Endothelial cell of hepatic sinusoid (primary cell): ENCODE measurements at regions not wholly inside any gene's neighbourhood (a gene's known extent, or its start where the extent isn't known, plus 50 kb on each side); places are given as distances from the start of the nearest gene placed in this dataset.
"Not testable (repeated sequence)": the region's sequence is repeated elsewhere in the genome, so short reads cannot be mapped to it uniquely, and the experiment has no call there.

Experiments used
- in situ Hi-C: cut with HindIII; loops from 2 replicates; pipeline ENCODE4 v1.10.0; 2017; ENCODE audit warnings: low sequenced_read_pairs

DNA sequence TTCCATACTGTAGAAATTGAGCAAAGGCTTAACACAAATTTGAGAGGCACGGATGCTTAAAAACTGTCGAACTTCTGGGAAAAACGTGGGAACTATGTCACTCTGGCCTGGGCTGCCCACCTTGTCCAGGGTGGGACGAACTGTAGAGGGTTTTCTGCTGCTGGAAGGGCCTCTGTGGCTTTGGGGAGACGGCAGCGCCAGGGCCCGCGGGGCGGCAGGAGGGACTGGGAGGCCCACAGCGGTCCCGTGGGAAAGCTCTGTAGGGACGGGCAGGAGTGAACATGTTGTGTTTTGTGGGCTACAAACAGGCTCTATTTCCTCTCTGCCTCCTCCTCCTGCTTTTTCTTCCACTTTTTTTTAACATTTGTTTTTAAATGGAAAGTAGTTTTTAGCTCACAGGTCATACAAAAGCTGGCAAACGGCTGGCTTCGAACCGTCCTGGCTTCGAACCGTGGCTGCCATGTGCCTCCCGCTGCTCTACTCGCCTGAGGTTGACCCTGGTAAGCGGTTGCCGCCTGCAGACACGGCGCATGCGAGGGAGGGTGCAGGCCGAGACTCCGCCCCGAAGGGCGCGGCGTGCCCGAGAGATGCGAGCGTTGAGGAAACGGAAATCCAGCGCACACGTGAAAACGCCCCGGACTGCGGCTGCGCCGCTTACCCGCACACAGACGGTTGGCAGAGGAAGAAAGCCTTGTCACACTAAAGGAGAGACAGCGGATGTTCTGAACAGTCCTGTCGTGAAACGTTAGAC, 382.3 kb upstream of the ZFP42 start:
- in situ Hi-C loops, result no loop called here

GRCh38 chr4:187615972-187616371, 379.6 kb upstream of the ZFP42 start:
- in situ Hi-C loops, result no loop called here

DNA sequence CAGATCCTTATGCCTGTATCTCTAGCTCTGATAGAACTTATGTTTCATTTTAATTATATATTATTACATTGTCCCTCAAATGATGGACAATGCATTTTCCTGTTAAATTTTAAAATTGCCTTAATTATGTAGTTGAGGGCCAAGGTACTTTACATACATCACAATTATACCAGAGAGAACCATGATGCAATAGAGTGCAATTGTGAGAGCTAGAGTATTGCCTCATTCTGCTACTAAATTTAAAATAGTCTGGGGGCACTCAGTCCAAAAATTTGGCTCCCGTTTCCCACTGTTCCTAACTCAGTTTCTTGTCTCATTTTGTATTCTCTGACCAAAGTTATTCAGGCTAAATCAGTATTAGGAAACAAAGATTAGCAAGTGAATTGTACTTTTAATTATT, 378.5 kb upstream of the ZFP42 start:
- in situ Hi-C loops, result no loop called here

DNA sequence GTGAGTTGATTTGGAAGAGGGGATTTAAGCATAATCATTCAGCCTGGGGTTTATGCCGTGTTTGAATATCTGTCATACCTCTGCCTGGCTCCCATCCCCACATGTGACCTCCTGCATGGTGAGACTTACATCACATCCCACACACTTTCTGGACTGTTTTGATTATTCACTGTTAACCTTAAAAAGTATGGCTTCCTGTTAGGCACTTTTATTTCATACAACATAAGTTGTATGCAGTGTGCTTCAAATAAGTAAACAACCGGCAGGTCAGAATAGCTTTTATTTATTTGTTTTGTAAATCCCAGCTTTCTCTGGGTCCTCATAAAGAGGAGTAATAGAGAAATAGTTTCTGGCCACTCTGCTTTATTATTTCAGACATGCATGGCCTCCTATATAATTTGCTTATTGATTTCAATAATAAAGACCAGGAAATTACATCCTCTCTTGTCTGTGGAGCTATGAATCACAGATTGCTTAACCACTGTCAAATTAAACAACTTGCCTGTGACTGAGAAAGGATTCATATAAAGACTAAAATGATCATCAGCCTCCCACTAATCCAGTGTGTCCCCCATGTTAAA, 376.8 kb upstream of the ZFP42 start:
- in situ Hi-C loops, result no loop called here

- in situ Hi-C loops, result no loop called here
Observed at GRCh38 chr4:187619319-187619718, 376.3 kb upstream of the ZFP42 start.

GRCh38 chr4:187632260-187632995, 363.1 kb upstream of the ZFP42 start:
- in situ Hi-C loops, result no loop called here

DNA sequence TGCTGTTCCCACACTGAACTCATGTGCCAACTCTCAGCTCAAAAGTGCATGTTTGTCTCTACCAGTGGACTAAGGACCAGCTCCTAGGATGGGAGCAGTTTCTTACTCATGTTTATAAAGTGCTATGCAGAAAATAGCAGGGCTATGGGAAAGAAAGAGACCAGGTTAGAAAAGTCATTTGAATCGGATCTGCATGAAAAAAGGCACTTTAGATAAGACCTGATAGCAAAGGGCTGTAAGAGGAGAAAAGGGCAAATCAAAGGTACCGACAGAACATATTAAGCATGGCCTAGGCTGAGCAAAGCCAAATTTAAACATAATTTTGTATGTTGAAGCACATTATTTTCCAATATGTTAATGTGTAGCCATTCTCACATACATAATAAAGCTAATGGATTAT, 362.3 kb upstream of the ZFP42 start:
- in situ Hi-C loops, result no loop called here

DNA sequence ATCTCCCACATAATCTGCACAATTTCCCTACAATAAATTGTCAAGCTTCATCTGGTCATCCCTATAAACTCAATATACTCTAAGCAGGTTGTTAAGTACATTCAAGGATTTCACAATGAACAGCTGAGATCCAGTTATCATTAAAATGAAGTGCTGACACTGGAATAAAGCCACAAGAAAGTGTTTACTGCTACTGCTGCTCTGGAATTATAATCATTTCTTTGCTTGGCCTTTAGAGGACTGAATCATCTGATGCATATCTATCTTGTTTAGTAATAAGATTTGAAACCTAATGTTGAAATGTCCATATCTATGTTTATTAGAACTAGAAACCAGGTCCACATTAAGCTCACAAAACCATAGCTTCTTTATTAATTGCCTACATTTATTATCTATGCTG, 338.6 kb upstream of the ZFP42 start:
- in situ Hi-C loops, result no loop called here

GRCh38 chr4:187663076-187663475, 332.5 kb upstream of the ZFP42 start:
- in situ Hi-C loops, result no loop called here

- in situ Hi-C loops, result no loop called here
Observed at GRCh38 chr4:187664011-187664410, 331.6 kb upstream of the ZFP42 start.

- in situ Hi-C loops, result no loop called here
Observed at GRCh38 chr4:187665086-187665485, 330.5 kb upstream of the ZFP42 start.

DNA sequence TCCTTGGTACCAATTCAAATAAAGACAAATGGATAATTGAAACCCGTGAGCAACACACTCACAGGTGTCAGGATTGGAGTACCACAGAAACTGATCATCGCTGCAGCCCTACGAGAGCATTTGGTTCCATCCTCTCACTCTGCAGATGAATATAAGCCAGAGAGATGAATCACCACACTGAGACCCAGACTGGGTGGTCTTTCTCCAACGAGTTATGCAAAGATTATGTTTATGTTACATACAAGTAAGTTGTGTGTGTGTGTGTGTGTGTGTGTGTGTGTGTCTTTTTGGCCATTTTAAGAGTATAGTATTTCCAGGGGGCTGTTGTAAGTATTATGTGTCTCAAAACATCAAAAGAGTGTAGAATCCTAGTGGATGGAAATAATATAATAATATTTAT, 329.5 kb upstream of the ZFP42 start:
- in situ Hi-C loops, result no loop called here

GRCh38 chr4:187666697-187667494, 328.7 kb upstream of the ZFP42 start:
- in situ Hi-C loops, result no loop called here

GRCh38 chr4:187668526-187669082, 327.0 kb upstream of the ZFP42 start:
- in situ Hi-C loops, result no loop called here

- in situ Hi-C loops, result not testable (repeated sequence)
Observed at GRCh38 chr4:187671521-187671920, 324.1 kb upstream of the ZFP42 start.

- in situ Hi-C loops, result not testable (repeated sequence)
Observed at GRCh38 chr4:187671958-187672357, 323.6 kb upstream of the ZFP42 start.

- in situ Hi-C loops, result not testable (repeated sequence)
Observed at GRCh38 chr4:187672526-187672925, 323.0 kb upstream of the ZFP42 start.

DNA sequence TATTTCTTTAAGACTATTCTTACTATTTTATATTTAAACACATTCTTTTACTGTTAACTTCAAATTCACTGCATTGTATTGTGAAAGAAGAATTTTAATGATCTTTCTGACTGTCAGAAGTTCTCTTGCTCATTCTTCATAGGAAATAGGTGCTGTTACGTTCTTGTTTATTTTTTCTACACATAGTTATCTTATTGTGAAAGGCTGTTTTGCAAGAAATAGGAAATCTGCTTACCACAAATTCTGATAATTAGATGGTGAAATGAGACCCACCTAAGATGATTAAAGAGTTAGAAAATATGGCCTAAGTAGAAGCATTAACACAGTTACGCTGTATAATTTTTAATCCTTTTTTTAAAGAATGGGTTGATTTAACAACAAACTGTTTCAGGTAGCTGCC, 316.1 kb upstream of the ZFP42 start:
- in situ Hi-C loops, result no loop called here

- in situ Hi-C loops, result no loop called here
Observed at GRCh38 chr4:187685247-187685646, 310.3 kb upstream of the ZFP42 start.

GRCh38 chr4:187687697-187688096, 307.9 kb upstream of the ZFP42 start:
- in situ Hi-C loops, result no loop called here

DNA sequence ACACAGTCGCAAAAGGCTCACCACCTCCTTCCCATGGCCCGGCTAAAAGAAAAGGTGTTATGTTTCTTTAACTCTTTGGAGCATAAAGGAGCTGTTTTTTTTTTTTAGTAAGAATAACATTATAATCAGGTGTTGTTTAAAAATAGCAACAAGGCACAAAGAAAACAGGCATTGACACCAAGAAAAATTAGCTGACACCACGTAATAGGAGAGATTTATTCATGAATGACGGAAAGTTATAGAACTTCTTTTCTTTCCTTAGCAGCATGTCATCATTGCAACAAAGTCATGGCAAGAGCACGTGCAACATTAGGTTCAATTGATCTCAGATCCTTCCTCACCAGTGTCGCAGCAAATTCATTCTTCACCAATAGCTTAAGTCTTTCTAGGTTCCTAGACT, 302.9 kb upstream of the ZFP42 start:
- in situ Hi-C loops, result no loop called here
